Stimulated activated naive CD8-positive, alpha-beta T cell treated with anti-CD3 and anti-CD28 coated beads, Interleukin-15, amount 100 ng/mL, for 72 hours (primary cell): ENCODE measurements at regions not wholly inside any gene's neighbourhood (a gene's known extent, or its start where the extent isn't known, plus 50 kb on each side); places are given as distances from the start of the nearest gene placed in this dataset.
A peak's percentile ranks its signal among the peaks of the same experiment; 100 is the strongest.
"Not testable (repeated sequence)": the region's sequence is repeated elsewhere in the genome, so short reads cannot be mapped to it uniquely, and the experiment has no call there.

Experiments
- ATAC-seq: fragments of 150-1000 bp; cut with Tn5 transposase; 2 replicates; pipeline ENCODE4 v1.10.0; 2021; ENCODE audit warnings: mild to moderate bottlenecking, moderate library complexity
- DNase-seq, 2 donors: peaks; one replicate each; pipeline ENCODE4 v3.0.0; 2021 to 2022
- H3K27ac Mint-ChIP-seq, 2 donors: one replicate each; pipeline ENCODE4 v1.8.0; 2022; ENCODE audit warnings: mild to moderate bottlenecking in 2 of 2, mixed read lengths in 2 of 2, moderate library complexity in 2 of 2
- H3K27me3 Mint-ChIP-seq: one replicate; pipeline ENCODE4 v1.8.0; 2022; ENCODE audit warnings: mixed read lengths
- H3K4me1 Mint-ChIP-seq: one replicate; pipeline ENCODE4 v1.8.0; 2022; ENCODE audit warnings: mild to moderate bottlenecking, mixed read lengths
- H3K4me3 Mint-ChIP-seq, 2 donors: one replicate each; pipeline ENCODE4 v1.8.0; 2022; ENCODE audit warnings: mild to moderate bottlenecking in 2 of 2, mixed read lengths in 2 of 2, moderate library complexity in 1 of 2
- H3K9me3 Mint-ChIP-seq, 2 donors: one replicate each; pipeline ENCODE4 v1.8.0; 2022; ENCODE audit warnings: mixed read lengths in 2 of 2

- peak overlapping the region; percentile 70 to 79 for H3K4me3 Mint-ChIP-seq
These were observed 124.5 kb downstream of the MRPL14 start for GRCh38 chr6:44002593-44003344.

GRCh38 chr6:44002067-44002592 lies 125.1 kb downstream of the MRPL14 start:
- Mint-ChIP-seq H3K4me3 (peak overlapping the region; percentile 70 to 79), H3K9me3 (no peaks in the 10 kb centered on the region), H3K27ac (no peak overlapping the region), H3K27me3 (peaks cover 51% of the 10 kb centered on the region), H3K4me1 (peaks cover 51% of the 10 kb centered on the region)
- ATAC-seq: no peak
- DNase-seq: no peak

More at GRCh38 chr6:44002593-44003344, 124.5 kb downstream of the MRPL14 start:
- Mint-ChIP-seq H3K4me1 (peaks cover 51% of the 10 kb centered on the region), H3K27me3 (peaks cover 57% of the 10 kb centered on the region), H3K9me3 (no peaks in the 10 kb centered on the region), H3K27ac (peak overlapping the region in 1 of 2 donors; percentile 50)
- DNase-seq (peak; percentile 62 to 79), ATAC-seq (peak; percentile 77)

- H3K27me3 Mint-ChIP-seq: peaks cover 46% of the 10 kb centered on the region
- peaks cover 51% of the 10 kb centered on the region for H3K4me1 Mint-ChIP-seq
- DNase-seq (peak in 1 of 2 donors; percentile 43), ATAC-seq (no peak)
- peak overlapping the region; percentile 88 to 97 for H3K4me3 Mint-ChIP-seq
- no peaks in the 10 kb centered on the region for H3K9me3 Mint-ChIP-seq
- peak overlapping the region in 1 of 2 donors; percentile 27 for H3K27ac Mint-ChIP-seq
These were observed 125.8 kb downstream of the MRPL14 start for GRCh38 chr6:44001318-44002066.

- peaks cover 46% of the 10 kb centered on the region for H3K4me1 Mint-ChIP-seq
- no peaks in the 10 kb centered on the region for H3K9me3 Mint-ChIP-seq
- peak overlapping the region; percentile 88 to 97 for H3K4me3 Mint-ChIP-seq
- peak; percentile 46 to 70 for DNase-seq
- peak overlapping the region; percentile 84 to 94 for H3K27ac Mint-ChIP-seq
- peak; percentile 73 for ATAC-seq
- peaks cover 34% of the 10 kb centered on the region for H3K27me3 Mint-ChIP-seq
These were observed 126.9 kb downstream of the MRPL14 start for GRCh38 chr6:44000164-44000842.

GRCh38 chr6:43999628-44000027 lies 127.6 kb downstream of the MRPL14 start:
- no peaks in the 10 kb centered on the region for H3K9me3 Mint-ChIP-seq
- no peak for DNase-seq
- H3K27ac Mint-ChIP-seq: no peak overlapping the region
- H3K27me3 Mint-ChIP-seq: peaks cover 27% of the 10 kb centered on the region
- no peak overlapping the region for H3K4me3 Mint-ChIP-seq
- peaks cover 46% of the 10 kb centered on the region for H3K4me1 Mint-ChIP-seq
- ATAC-seq: no peak

DNA sequence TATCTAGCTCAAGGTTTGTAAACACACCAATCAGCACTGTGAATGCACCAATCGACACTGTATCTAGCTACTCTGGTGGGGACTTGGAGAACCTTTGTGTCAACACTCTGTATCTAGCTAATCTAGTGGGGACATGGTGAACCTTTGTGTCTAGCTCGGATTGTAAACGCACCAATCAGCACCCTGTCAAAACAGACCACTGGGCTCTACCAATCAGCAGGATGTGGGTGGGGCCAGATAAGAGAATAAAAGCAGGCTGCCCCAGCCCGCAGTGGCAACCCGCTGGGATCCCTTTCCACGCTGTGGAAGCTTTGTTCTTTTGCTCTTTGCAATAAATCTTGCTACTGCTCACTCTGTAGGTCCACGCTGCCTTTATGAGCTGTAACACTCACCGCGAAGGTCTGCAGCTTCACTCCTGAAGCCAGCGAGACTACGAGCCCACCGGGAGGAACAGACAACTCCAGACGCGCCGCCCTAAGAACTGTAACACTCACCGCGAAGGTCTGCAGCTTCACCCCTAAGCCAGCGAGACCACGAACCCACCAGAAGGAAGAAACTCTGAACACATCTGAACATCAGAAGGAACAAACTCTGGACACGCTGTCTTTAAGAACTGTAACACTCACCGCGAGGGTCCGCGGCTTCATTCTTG lies 128.5 kb downstream of the MRPL14 start:
- H3K27ac Mint-ChIP-seq, H3K4me3 Mint-ChIP-seq, ATAC-seq, DNase-seq, H3K9me3 Mint-ChIP-seq: not testable (repeated sequence)
- Mint-ChIP-seq H3K4me1 (peaks cover 44% of the 10 kb centered on the region), H3K27me3 (peaks cover 18% of the 10 kb centered on the region)

- Mint-ChIP-seq H3K27me3 (peaks cover 12% of the 10 kb centered on the region), H3K4me1 (peaks cover 39% of the 10 kb centered on the region)
- not testable (repeated sequence) for DNase-seq, ATAC-seq, H3K27ac Mint-ChIP-seq, H3K9me3 Mint-ChIP-seq, H3K4me3 Mint-ChIP-seq
These were observed 129.2 kb downstream of the MRPL14 start for GRCh38 chr6:43997990-43998585.

GRCh38 chr6:43997345-43997677 lies 129.9 kb downstream of the MRPL14 start:
- no peaks in the 10 kb centered on the region for H3K9me3 Mint-ChIP-seq
- ATAC-seq: no peak

GRCh38 chr6:43996618-43997344 lies 130.5 kb downstream of the MRPL14 start:
- Mint-ChIP-seq H3K27me3 (peaks cover 8% of the 10 kb centered on the region), H3K4me1 (peaks cover 29% of the 10 kb centered on the region), H3K9me3 (no peaks in the 10 kb centered on the region), H3K27ac (peak overlapping the region in 1 of 2 donors; percentile 59), H3K4me3 (no peak overlapping the region)
- ATAC-seq (no peak), DNase-seq (no peak)

More at GRCh38 chr6:43997345-43997677, 129.9 kb downstream of the MRPL14 start:
- H3K27me3 Mint-ChIP-seq: peaks cover 8% of the 10 kb centered on the region
- DNase-seq: no peak
- H3K27ac Mint-ChIP-seq: no peak overlapping the region
- H3K4me3 Mint-ChIP-seq: no peak overlapping the region
- H3K4me1 Mint-ChIP-seq: peaks cover 32% of the 10 kb centered on the region

- Mint-ChIP-seq H3K4me3 (no peak overlapping the region), H3K9me3 (no peaks in the 10 kb centered on the region), H3K27ac (no peak overlapping the region), H3K27me3 (peaks cover 7% of the 10 kb centered on the region), H3K4me1 (peaks cover 13% of the 10 kb centered on the region)
- DNase-seq: no peak
- ATAC-seq: no peak
These were observed 132.1 kb downstream of the MRPL14 start for GRCh38 chr6:43995137-43995536.

GRCh38 chr6:43993881-43994523 lies 133.2 kb downstream of the MRPL14 start:
- no peaks in the 10 kb centered on the region for H3K27me3 Mint-ChIP-seq
- DNase-seq (no peak), ATAC-seq (peak; percentile 23)
- peaks cover 6% of the 10 kb centered on the region for H3K4me1 Mint-ChIP-seq
- no peaks in the 10 kb centered on the region for H3K9me3 Mint-ChIP-seq
- no peak overlapping the region for H3K27ac Mint-ChIP-seq
- H3K4me3 Mint-ChIP-seq: no peak overlapping the region

GRCh38 chr6:43992783-43993644 lies 134.2 kb downstream of the MRPL14 start:
- Mint-ChIP-seq H3K4me1 (peaks cover 6% of the 10 kb centered on the region), H3K9me3 (no peaks in the 10 kb centered on the region)
- ATAC-seq: no peak

DNA sequence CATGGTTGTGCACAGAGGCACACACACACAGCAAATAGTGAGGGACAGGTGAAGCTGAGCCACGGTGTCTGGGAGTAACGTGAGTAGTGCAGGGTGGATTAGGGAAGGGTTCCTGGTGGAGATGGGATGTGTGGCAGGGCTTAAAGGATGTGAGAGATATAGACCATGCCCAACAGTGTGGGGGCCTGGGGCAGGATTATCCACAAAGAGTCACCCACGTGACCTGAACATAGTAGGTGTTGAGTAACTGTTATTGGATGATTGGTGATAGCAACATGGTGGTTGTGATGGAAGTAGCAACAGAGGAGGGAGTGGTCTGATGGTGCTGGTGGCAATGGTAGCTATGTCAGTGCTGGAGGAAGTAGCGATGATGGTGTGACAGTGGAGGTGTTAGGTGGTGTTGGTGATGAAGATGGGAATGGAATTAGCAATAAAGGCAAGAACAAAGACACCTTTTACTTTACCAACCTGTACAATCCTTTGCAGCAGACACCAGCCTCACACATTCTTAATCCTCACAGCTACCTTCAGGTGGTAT lies 135.1 kb downstream of the MRPL14 start:
- H3K27me3 Mint-ChIP-seq: no peaks in the 10 kb centered on the region
- no peaks in the 10 kb centered on the region for H3K9me3 Mint-ChIP-seq
- H3K4me1 Mint-ChIP-seq: peaks cover 6% of the 10 kb centered on the region
- H3K4me3 Mint-ChIP-seq: no peak overlapping the region
- ATAC-seq: no peak
- H3K27ac Mint-ChIP-seq: peak overlapping the region in 1 of 2 donors; percentile 65
- no peak for DNase-seq

More at GRCh38 chr6:43992783-43993644, 134.2 kb downstream of the MRPL14 start:
- Mint-ChIP-seq H3K27me3 (no peaks in the 10 kb centered on the region), H3K27ac (no peak overlapping the region), H3K4me3 (no peak overlapping the region)
- DNase-seq: no peak
